ENCODE measurements at regions not wholly inside any gene's neighbourhood (a gene's known extent, or its start where the extent isn't known, plus 50 kb on each side); places are given as distances from the start of the nearest gene placed in this dataset.
"Not testable (repeated sequence)": the region's sequence is repeated elsewhere in the genome, so short reads cannot be mapped to it uniquely, and the experiment has no call there.

GRCh38 chr4:54447304-54447703 lies 210.5 kb upstream of the KIT start:
- Histone ChIP-seq H3K4me1 (no peaks in the 10 kb centered on the region), H3K27ac (no peak overlapping the region), H3K36me3 (no peaks in the 10 kb centered on the region), H3K4me3 (no peak overlapping the region), H3K9me3 (peaks cover 0 to 9% (median 0%) of the 10 kb centered on the region in 3 donors), H3K27me3 (no peaks in the 10 kb centered on the region)
- no peak for ATAC-seq
- 83% methylated on average over 1 to 2 of the region's 2 CpGs for WGBS, 2 donors (ENCODE audit: low coverage in 1 of 2)
- no peak for TF ChIP-seq CTCF (IDR thresholded peaks at IDR 0.05)
- no peak for TF ChIP-seq POLR2A (IDR thresholded peaks at IDR 0.05)
- TF ChIP-seq POLR2AphosphoS5 (IDR thresholded peaks at IDR 0.05), result no peak
- TF ChIP-seq EP300 (IDR thresholded peaks at IDR 0.05), result no peak

- WGBS, 2 donors (ENCODE audit: low coverage in 1 of 2), result 98 to 100% methylated on average over 1 to 5 of the region's 5 CpGs
Observed at GRCh38 chr4:54449999-54450398, 207.8 kb upstream of the KIT start.

GRCh38 chr4:54466960-54467359 lies 190.8 kb upstream of the KIT start:
- not testable (repeated sequence) for H3K4me3 ChIP-seq, ATAC-seq
- WGBS, 2 donors (ENCODE audit: low coverage in 1 of 2), result 70 to 85% methylated on average over 4 to 9 of the region's 9 CpGs

More at GRCh38 chr4:54449999-54450398, 207.8 kb upstream of the KIT start:
- no peak for TF ChIP-seq EP300 (IDR thresholded peaks at IDR 0.05)
- no peak for TF ChIP-seq POLR2AphosphoS5 (IDR thresholded peaks at IDR 0.05)
- no peak for TF ChIP-seq CTCF (IDR thresholded peaks at IDR 0.05)
- no peak for TF ChIP-seq POLR2A (IDR thresholded peaks at IDR 0.05)
- Histone ChIP-seq H3K36me3 (no peaks in the 10 kb centered on the region), H3K27ac (no peak overlapping the region), H3K4me3 (no peak overlapping the region), H3K9me3 (peaks cover 0 to 9% (median 0%) of the 10 kb centered on the region in 3 donors), H3K27me3 (no peaks in the 10 kb centered on the region), H3K4me1 (no peaks in the 10 kb centered on the region)
- ATAC-seq, result no peak

GRCh38 chr4:54473077-54473545 lies 184.6 kb upstream of the KIT start:
- Histone ChIP-seq H3K36me3 (no peaks in the 10 kb centered on the region), H3K4me1 (no peaks in the 10 kb centered on the region), H3K9me3 (peaks cover 0 to 9% (median 0%) of the 10 kb centered on the region in 3 donors), H3K27me3 (no peaks in the 10 kb centered on the region), H3K27ac (no peak overlapping the region), H3K4me3 (no peak overlapping the region)
- ATAC-seq, result no peak
- no peak for TF ChIP-seq POLR2A (IDR thresholded peaks at IDR 0.05)
- TF ChIP-seq CTCF (IDR thresholded peaks at IDR 0.05), result no peak
- no peak for TF ChIP-seq EP300 (IDR thresholded peaks at IDR 0.05)
- TF ChIP-seq POLR2AphosphoS5 (IDR thresholded peaks at IDR 0.05), result no peak
- 60 to 75% methylated on average over 1 to 5 of the region's 7 CpGs for WGBS, 2 donors (ENCODE audit: low coverage in 1 of 2)

More at GRCh38 chr4:54466960-54467359, 190.8 kb upstream of the KIT start:
- not testable (repeated sequence) for H3K36me3 ChIP-seq, H3K27ac ChIP-seq, H3K27me3 ChIP-seq, H3K4me1 ChIP-seq
- peaks cover 0 to 42% (median 0%) of the 10 kb centered on the region in 3 donors for H3K9me3 ChIP-seq

GRCh38 chr4:54473798-54474197 lies 184.0 kb upstream of the KIT start:
- WGBS, 2 donors (ENCODE audit: low coverage in 1 of 2), result 83 to 85% methylated on average over 6 of the region's 6 CpGs
- ATAC-seq, result no peak
- Histone ChIP-seq H3K27me3 (no peaks in the 10 kb centered on the region), H3K36me3 (no peaks in the 10 kb centered on the region), H3K4me3 (no peak overlapping the region), H3K4me1 (no peaks in the 10 kb centered on the region), H3K27ac (no peak overlapping the region), H3K9me3 (peaks cover 0 to 6% (median 0%) of the 10 kb centered on the region in 3 donors)
- TF ChIP-seq POLR2AphosphoS5 (IDR thresholded peaks at IDR 0.05) (no peak), EP300 (IDR thresholded peaks at IDR 0.05) (no peak), POLR2A (IDR thresholded peaks at IDR 0.05) (no peak), CTCF (IDR thresholded peaks at IDR 0.05) (no peak)
